ENCODE measurements at regions not wholly inside any gene's neighbourhood (a gene's known extent, or its start where the extent isn't known, plus 50 kb on each side); places are given as distances from the start of the nearest gene placed in this dataset.

DNA sequence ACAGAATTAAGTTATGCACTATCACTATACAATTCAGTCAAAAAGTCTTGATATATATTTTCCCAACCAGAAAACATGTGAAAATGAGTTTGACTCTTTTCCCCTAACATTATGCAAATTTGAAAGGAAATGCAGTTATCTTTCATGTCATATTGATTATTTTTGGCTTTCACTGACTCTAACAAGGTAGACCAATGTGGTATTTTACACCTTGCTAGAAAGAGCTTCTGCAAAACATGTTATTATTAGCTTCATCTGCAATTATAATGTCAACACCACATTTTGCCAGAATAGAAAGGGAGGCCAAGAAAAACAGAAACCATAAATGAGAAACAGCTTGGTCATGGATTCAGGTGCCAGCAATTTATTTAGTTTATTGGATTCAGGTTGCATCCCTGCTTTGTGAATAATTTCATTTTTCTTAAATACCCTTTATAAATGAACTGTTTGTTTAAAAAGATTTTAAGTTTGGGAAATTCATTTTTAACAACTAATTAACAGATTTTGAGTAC, 226.1 kb upstream of the GJE1 start:
- H3K4me3 ChIP-seq (ENCODE audit: low read depth, low read length, poor library complexity, severe bottlenecking), result no peak overlapping the region
- no peaks in the 10 kb centered on the region for H3K4me1 ChIP-seq (ENCODE audit: insufficient read depth, low read length, poor library complexity, severe bottlenecking)
- no peaks in the 10 kb centered on the region for H3K27me3 ChIP-seq (replicated peaks; ENCODE audit: insufficient read depth, low read depth, low read length, poor library complexity)
- CTCF ChIA-PET, result no interaction called here
- H3K36me3 ChIP-seq (ENCODE audit: insufficient read depth, low read length, poor library complexity, severe bottlenecking), result no peaks in the 10 kb centered on the region
- POLR2A ChIA-PET (ENCODE audit: low non-redundant PET), result no interaction called here
- BruUV-seq (replicated peaks), result no TSS peak
- H3K9me3 ChIP-seq (ENCODE audit: low read depth, low read length, poor library complexity, severe bottlenecking), result no peaks in the 10 kb centered on the region
- H3K27ac ChIP-seq (ENCODE audit: low read depth, low read length, poor library complexity, severe bottlenecking), result no peak overlapping the region
- TF ChIP-seq CTCF (conservative IDR thresholded peaks at IDR 0.05; ENCODE audit: low read depth, low read length) (no peak), EZH2 (IDR thresholded peaks at IDR 0.05; ENCODE audit: borderline replicate concordance, low read depth, low read length, poor library complexity, severe bottlenecking) (no peak)
- DNase-seq (ENCODE audit: low spot score), result no peak
- intact Hi-C loops (cut with micrococcal nuclease; ENCODE audit: unreplicated experiment), result loop anchor here (1.0 kb wide), 1 partner anchor 9 kb away; no protein-coding TSS in a partner anchor

- Histone ChIP-seq H3K27me3 (replicated peaks; ENCODE audit: insufficient read depth, low read depth, low read length, poor library complexity) (no peaks in the 10 kb centered on the region), H3K4me3 (ENCODE audit: low read depth, low read length, poor library complexity, severe bottlenecking) (no peak overlapping the region), H3K36me3 (ENCODE audit: insufficient read depth, low read length, poor library complexity, severe bottlenecking) (no peaks in the 10 kb centered on the region), H3K9me3 (ENCODE audit: low read depth, low read length, poor library complexity, severe bottlenecking) (peaks cover 6% of the 10 kb centered on the region), H3K27ac (ENCODE audit: low read depth, low read length, poor library complexity, severe bottlenecking) (no peak overlapping the region), H3K4me1 (ENCODE audit: insufficient read depth, low read length, poor library complexity, severe bottlenecking) (no peaks in the 10 kb centered on the region)
- intact Hi-C loops (cut with micrococcal nuclease; ENCODE audit: unreplicated experiment), result no loop called here
- ChIA-PET POLR2A (ENCODE audit: low non-redundant PET) (no interaction called here), CTCF (no interaction called here)
- no TSS peak for BruUV-seq (replicated peaks)
- no peak for DNase-seq (ENCODE audit: low spot score)
- TF ChIP-seq EZH2 (IDR thresholded peaks at IDR 0.05; ENCODE audit: borderline replicate concordance, low read depth, low read length, poor library complexity, severe bottlenecking) (no peak), CTCF (conservative IDR thresholded peaks at IDR 0.05; ENCODE audit: low read depth, low read length) (no peak)
Observed at GRCh38 chr6:141890661-141891060, 242.1 kb upstream of the GJE1 start.

GRCh38 chr6:141884850-141885249, 247.9 kb upstream of the GJE1 start:
- BruUV-seq (replicated peaks), result no TSS peak
- intact Hi-C loops (cut with micrococcal nuclease; ENCODE audit: unreplicated experiment), result no loop called here
- Histone ChIP-seq H3K4me1 (ENCODE audit: insufficient read depth, low read length, poor library complexity, severe bottlenecking) (no peaks in the 10 kb centered on the region), H3K27ac (ENCODE audit: low read depth, low read length, poor library complexity, severe bottlenecking) (no peak overlapping the region), H3K4me3 (ENCODE audit: low read depth, low read length, poor library complexity, severe bottlenecking) (no peak overlapping the region), H3K9me3 (ENCODE audit: low read depth, low read length, poor library complexity, severe bottlenecking) (peaks cover 5% of the 10 kb centered on the region), H3K36me3 (ENCODE audit: insufficient read depth, low read length, poor library complexity, severe bottlenecking) (no peaks in the 10 kb centered on the region), H3K27me3 (replicated peaks; ENCODE audit: insufficient read depth, low read depth, low read length, poor library complexity) (no peaks in the 10 kb centered on the region)
- no peak for DNase-seq (ENCODE audit: low spot score)
- ChIA-PET POLR2A (ENCODE audit: low non-redundant PET) (no interaction called here), CTCF (no interaction called here)
- TF ChIP-seq EZH2 (IDR thresholded peaks at IDR 0.05; ENCODE audit: borderline replicate concordance, low read depth, low read length, poor library complexity, severe bottlenecking) (no peak), CTCF (conservative IDR thresholded peaks at IDR 0.05; ENCODE audit: low read depth, low read length) (no peak)

All from A673 (cell line).